IPS-18a (cell line): ENCODE measurements at regions not wholly inside any gene's neighbourhood (a gene's known extent, or its start where the extent isn't known, plus 50 kb on each side); places are given as distances from the start of the nearest gene placed in this dataset.

Experiments used
- H3K27ac ChIP-seq: one replicate; pipeline ENCODE4 v1.5.1; 2013; ENCODE audit warnings: low read length
- H3K27me3 ChIP-seq: one replicate; pipeline ENCODE4 v1.6.1; 2013; ENCODE audit warnings: mild to moderate bottlenecking, low read length; ENCODE audit not compliant: control insufficient read depth, insufficient read depth
- H3K36me3 ChIP-seq: one replicate; pipeline ENCODE4 v1.6.1; 2013; ENCODE audit warnings: low read depth, low read length; ENCODE audit not compliant: control insufficient read depth
- H3K4me1 ChIP-seq: one replicate; pipeline ENCODE4 v1.6.1; 2013; ENCODE audit warnings: low read depth, low read length; ENCODE audit not compliant: control insufficient read depth
- H3K4me3 ChIP-seq: one replicate; pipeline ENCODE4 v1.5.1; 2013; ENCODE audit warnings: low read length
- H3K9ac ChIP-seq: one replicate; pipeline ENCODE4 v1.6.1; 2013; ENCODE audit warnings: mild to moderate bottlenecking, low read length, moderate library complexity
- H3K9me3 ChIP-seq: one replicate; pipeline ENCODE4 v1.6.1; 2013; ENCODE audit warnings: low read depth, low read length; ENCODE audit not compliant: control insufficient read depth

DNA sequence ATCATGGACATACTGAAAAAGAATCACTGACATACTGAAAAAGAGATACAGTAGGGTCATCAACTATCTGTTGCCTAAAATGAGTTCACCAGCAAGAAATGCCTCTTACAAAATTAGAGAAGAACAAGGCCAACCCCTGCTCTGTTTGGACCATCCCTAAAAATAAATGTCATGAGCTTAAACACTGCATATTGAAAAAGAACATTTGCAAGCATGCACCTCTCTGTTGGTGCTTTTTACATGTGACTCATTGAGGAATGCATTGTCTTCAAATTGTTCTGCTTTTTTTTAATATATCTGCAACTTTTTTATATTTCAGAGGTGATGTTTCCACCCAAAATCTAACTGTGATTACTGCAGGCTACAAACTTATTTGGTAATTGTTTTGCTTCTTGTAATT, 233.9 kb upstream of the LRATD1 start:
- H3K9me3 ChIP-seq: no peaks in the 10 kb centered on the region
- no peaks in the 10 kb centered on the region for H3K36me3 ChIP-seq
- H3K9ac ChIP-seq: no peak overlapping the region
- H3K27me3 ChIP-seq: peaks cover 10% of the 10 kb centered on the region
- no peak overlapping the region for H3K4me3 ChIP-seq
- H3K4me1 ChIP-seq: peaks cover 20% of the 10 kb centered on the region
- H3K27ac ChIP-seq: no peak overlapping the region

DNA sequence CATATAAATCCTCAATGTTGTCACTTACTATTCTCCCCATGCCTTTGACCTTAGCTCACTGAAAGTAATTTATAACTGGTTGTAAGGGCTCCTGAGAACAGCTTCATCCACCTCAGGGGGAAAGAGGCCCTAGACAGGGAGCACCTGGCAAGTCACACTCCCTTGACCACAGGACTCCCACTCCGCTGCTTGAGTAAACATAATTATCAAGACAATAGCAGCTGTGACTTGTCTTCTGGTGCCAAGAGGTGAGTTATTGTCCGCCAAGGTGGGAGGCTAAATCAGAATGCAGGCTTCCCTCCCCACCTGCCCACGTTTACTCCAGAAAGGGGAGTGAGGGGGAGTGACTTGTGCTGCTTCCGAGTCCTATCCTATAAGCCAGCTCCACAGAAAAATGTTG, 230.6 kb upstream of the LRATD1 start:
- no peak overlapping the region for H3K9ac ChIP-seq
- no peaks in the 10 kb centered on the region for H3K36me3 ChIP-seq
- peaks cover 20% of the 10 kb centered on the region for H3K4me1 ChIP-seq
- H3K27me3 ChIP-seq: peaks cover 10% of the 10 kb centered on the region
- no peak overlapping the region for H3K4me3 ChIP-seq
- no peaks in the 10 kb centered on the region for H3K9me3 ChIP-seq
- H3K27ac ChIP-seq: no peak overlapping the region

DNA sequence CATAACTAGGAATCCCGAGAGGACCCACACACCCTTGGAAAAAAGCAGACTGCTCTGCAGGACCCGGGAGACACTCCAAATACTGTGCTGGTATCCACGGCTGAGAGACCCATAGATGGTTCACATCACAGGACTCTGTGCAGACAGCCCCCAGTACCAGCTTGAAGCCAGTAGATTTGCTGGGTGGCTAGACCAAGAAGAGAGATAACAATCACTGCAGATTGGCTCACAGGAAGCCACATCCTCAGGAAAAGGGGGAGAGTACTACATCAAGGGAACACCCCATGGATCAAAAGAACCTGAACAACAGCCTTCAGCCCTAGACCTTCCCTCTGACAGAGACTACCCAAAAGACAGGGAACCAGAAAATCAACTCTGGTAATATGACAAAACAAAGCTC, 223.8 kb upstream of the LRATD1 start:
- Histone ChIP-seq H3K27ac (no peak overlapping the region), H3K27me3 (no peaks in the 10 kb centered on the region), H3K36me3 (no peaks in the 10 kb centered on the region), H3K9ac (no peak overlapping the region), H3K9me3 (no peaks in the 10 kb centered on the region), H3K4me3 (no peak overlapping the region), H3K4me1 (no peaks in the 10 kb centered on the region)

DNA sequence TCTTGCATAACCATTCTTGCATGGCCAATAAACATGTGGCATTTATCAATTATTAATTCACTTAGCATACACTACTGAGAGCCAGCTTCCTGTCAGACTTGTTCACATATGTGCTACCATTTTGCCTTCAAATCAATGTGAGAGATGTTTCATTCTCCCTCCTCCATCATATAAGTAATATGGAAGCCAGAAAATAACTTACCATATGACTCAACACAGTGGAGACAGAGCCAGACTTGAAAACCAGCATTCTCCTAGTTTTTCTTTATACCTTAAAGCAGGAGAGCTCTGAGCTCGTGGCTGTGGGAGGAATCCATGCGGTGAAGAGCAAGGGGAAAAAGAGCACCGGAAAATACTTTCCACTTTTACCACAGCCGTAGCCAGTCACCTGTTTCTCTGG, 215.0 kb upstream of the LRATD1 start:
- Histone ChIP-seq H3K4me3 (no peak overlapping the region), H3K4me1 (no peaks in the 10 kb centered on the region), H3K36me3 (no peaks in the 10 kb centered on the region), H3K9ac (no peak overlapping the region), H3K27ac (no peak overlapping the region), H3K27me3 (no peaks in the 10 kb centered on the region), H3K9me3 (no peaks in the 10 kb centered on the region)

DNA sequence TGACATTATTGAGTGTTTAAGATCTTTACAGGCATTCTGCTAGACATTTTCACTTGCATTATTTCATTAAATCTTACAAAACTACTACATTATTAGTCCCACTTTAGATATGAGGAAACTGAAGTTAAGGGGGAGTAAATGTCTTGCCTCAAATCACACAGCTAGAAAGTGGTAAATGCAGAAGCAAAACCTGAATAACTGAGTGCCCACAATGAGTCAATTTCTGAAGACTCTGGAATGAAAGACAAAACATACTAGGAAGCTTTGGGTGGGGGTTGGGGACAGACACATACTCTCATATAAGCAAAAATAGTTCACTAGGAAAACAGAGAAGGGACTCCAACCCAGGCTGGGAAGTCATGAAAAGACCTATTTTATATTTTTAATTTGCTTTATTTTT, 214.4 kb upstream of the LRATD1 start:
- Histone ChIP-seq H3K27me3 (no peaks in the 10 kb centered on the region), H3K9me3 (no peaks in the 10 kb centered on the region), H3K4me1 (no peaks in the 10 kb centered on the region), H3K27ac (no peak overlapping the region), H3K4me3 (no peak overlapping the region), H3K9ac (no peak overlapping the region), H3K36me3 (no peaks in the 10 kb centered on the region)

DNA sequence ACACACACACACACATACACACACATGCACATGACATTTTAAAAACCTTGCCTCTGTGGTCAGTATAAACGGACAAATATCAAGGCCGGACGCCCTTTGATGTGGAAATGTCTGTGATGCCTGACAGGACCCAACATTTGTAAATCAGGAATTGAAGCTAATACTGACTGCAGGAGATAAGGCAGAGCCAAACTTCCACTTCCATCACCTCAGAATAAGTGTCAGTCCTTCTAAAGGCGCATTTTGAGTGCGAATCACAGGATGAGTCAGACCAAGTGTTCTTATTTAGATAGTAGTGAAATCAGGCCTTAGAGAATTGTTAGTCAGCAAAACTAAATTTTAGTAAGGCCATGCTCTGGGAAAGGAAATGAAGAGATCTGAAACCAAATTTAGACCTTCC, 211.7 kb upstream of the LRATD1 start:
- no peak overlapping the region for H3K9ac ChIP-seq
- no peaks in the 10 kb centered on the region for H3K4me1 ChIP-seq
- H3K4me3 ChIP-seq: no peak overlapping the region
- no peaks in the 10 kb centered on the region for H3K9me3 ChIP-seq
- no peaks in the 10 kb centered on the region for H3K27me3 ChIP-seq
- no peak overlapping the region for H3K27ac ChIP-seq
- no peaks in the 10 kb centered on the region for H3K36me3 ChIP-seq

DNA sequence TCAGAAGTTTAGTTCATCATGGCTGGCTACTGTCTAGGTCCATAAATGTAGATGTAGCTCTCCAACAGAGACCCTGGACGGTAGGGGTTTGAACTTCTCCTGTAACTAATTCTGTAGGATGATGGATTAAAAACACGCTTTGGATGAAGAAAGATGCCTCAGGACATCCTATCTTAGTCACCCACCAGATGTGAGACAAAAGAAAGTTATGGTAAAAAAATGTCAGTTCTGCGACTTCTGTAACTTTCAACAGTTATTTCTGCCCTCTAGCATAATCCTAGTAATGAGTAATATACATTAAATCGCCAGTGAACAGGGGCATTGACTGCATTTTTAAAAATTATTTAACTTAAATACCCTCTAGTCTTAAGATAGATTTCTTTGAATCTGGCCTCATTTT, 210.1 kb upstream of the LRATD1 start:
- Histone ChIP-seq H3K4me3 (no peak overlapping the region), H3K36me3 (no peaks in the 10 kb centered on the region), H3K9ac (no peak overlapping the region), H3K4me1 (no peaks in the 10 kb centered on the region), H3K27ac (no peak overlapping the region), H3K9me3 (no peaks in the 10 kb centered on the region), H3K27me3 (no peaks in the 10 kb centered on the region)

DNA sequence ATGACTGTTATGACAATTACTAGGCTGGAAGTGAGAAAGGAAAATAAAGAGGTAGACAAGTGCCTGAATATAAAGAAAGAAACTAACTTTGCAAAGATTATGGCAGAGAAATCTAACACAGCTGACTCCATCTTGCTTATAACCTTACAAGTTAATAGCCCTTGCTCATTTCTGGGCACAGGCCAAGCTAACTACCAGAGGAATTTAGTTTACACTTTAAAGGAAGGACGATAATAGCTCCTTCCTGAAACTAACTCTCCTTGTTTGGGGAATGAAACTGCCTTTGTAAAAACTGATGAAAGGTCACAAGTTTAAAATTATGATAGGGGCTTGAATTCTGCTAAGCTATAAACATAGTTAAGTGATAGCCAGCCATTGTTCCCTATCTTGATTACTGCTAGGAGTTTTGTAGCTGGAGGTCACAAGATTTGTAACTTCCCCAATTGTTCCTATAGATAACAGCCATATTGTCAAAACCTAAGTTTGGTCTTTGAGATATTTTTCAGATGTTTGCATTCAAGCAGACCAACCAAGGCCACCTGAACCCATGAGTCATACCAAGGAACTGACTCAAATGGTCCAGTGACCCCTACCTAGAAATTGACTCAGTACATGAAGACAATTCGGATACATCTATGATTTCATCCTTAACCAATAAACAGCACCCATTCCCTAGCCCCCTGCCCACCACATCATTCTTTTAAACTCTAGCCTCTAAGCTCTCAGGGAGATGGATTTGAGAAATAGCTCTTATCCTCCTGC, 209.2 kb upstream of the LRATD1 start:
- Histone ChIP-seq H3K9me3 (no peaks in the 10 kb centered on the region), H3K4me3 (no peak overlapping the region), H3K27ac (no peak overlapping the region), H3K4me1 (no peaks in the 10 kb centered on the region), H3K9ac (no peak overlapping the region), H3K36me3 (no peaks in the 10 kb centered on the region), H3K27me3 (no peaks in the 10 kb centered on the region)

DNA sequence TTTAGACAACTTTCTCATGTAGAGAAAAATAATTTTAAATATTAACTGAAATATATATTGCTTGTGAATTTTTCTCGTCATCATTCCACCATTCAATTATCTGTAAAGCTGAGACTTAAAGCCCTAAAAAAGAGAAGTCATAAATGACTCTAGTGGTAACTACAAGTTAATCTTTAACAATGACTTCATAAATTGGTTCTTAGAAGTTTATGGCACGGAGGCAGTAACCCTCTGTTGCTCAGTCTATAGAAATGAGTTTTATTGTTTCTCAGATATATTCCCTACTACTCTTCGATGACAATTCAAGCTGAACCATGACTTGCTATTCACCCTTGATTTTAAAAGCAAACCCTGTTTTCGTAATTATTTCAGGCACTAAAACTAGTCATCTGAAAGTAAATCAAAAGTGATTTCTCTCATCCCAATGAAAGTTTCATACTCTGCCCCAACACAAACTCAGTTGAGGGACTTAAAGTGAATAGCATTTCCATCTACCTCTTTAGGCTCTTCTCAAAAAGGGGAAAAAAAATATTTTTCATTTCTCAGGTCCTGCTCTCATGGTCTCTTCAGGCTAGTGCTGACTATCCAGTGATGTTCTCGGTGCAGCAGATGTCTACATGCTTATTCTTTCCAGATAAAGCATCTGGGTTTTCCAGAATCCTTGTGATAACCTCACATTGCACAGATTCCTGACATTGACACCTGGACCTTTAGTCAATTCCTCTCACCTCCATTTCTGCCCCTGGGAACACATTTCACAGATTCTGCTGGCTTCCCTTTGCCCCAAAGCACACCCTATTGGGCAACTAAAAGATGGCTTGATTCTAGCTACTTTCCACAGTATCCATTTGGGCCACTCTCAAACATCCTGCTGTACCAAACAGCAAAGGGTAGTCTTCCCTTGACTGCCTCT, 207.8 kb upstream of the LRATD1 start:
- Histone ChIP-seq H3K9ac (no peak overlapping the region), H3K27ac (no peak overlapping the region), H3K4me1 (no peaks in the 10 kb centered on the region), H3K27me3 (no peaks in the 10 kb centered on the region), H3K9me3 (no peaks in the 10 kb centered on the region), H3K36me3 (no peaks in the 10 kb centered on the region), H3K4me3 (no peak overlapping the region)

DNA sequence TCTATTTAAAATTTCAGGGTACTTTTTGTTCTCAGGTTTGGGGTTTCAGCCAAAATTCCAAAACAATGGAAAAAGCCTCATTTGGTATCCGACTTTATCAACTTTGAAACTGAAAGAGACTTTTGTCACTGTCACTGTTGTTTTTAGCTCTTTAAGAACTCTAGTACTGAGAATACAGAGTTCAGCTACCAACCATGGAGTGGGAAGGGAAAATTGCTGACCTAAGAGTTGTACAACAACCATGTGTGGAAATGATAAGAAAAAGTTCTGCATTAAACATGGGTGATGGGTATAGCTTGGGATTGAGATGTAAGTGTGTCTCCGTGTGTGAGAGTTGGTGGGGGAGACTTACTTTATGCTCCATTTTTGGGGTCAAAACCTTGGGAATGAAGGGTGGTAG, 206.6 kb upstream of the LRATD1 start:
- H3K36me3 ChIP-seq: no peaks in the 10 kb centered on the region
- no peak overlapping the region for H3K27ac ChIP-seq
- no peaks in the 10 kb centered on the region for H3K4me1 ChIP-seq
- H3K9me3 ChIP-seq: no peaks in the 10 kb centered on the region
- no peak overlapping the region for H3K9ac ChIP-seq
- H3K27me3 ChIP-seq: no peaks in the 10 kb centered on the region
- no peak overlapping the region for H3K4me3 ChIP-seq

DNA sequence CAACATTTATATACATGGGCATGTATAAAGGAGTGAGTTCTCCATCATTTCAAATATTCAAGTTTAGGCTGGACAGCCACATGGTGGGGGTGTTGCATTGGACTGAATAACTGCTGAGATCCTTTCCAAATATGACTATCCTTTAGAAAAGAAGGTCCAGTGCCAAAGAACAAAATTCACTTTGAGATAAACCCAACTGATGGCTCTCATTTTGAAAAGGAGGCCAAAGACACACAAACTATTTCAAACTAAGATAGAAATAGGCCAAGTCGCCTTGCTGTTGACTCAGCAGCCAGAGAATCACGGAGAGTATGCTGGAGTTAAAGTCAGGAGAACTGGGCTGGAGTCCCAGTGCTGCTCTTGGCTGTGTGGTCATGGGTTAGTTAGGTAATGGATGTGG, 204.5 kb upstream of the LRATD1 start:
- H3K4me3 ChIP-seq: no peak overlapping the region
- H3K4me1 ChIP-seq: no peaks in the 10 kb centered on the region
- H3K36me3 ChIP-seq: no peaks in the 10 kb centered on the region
- H3K27me3 ChIP-seq: no peaks in the 10 kb centered on the region
- no peaks in the 10 kb centered on the region for H3K9me3 ChIP-seq
- H3K27ac ChIP-seq: no peak overlapping the region
- H3K9ac ChIP-seq: no peak overlapping the region
